ENCODE measurements at regions not wholly inside any gene's neighbourhood (a gene's known extent, or its start where the extent isn't known, plus 50 kb on each side); places are given as distances from the start of the nearest gene placed in this dataset.
"Not testable (repeated sequence)": the region's sequence is repeated elsewhere in the genome, so short reads cannot be mapped to it uniquely, and the experiment has no call there.

DNA sequence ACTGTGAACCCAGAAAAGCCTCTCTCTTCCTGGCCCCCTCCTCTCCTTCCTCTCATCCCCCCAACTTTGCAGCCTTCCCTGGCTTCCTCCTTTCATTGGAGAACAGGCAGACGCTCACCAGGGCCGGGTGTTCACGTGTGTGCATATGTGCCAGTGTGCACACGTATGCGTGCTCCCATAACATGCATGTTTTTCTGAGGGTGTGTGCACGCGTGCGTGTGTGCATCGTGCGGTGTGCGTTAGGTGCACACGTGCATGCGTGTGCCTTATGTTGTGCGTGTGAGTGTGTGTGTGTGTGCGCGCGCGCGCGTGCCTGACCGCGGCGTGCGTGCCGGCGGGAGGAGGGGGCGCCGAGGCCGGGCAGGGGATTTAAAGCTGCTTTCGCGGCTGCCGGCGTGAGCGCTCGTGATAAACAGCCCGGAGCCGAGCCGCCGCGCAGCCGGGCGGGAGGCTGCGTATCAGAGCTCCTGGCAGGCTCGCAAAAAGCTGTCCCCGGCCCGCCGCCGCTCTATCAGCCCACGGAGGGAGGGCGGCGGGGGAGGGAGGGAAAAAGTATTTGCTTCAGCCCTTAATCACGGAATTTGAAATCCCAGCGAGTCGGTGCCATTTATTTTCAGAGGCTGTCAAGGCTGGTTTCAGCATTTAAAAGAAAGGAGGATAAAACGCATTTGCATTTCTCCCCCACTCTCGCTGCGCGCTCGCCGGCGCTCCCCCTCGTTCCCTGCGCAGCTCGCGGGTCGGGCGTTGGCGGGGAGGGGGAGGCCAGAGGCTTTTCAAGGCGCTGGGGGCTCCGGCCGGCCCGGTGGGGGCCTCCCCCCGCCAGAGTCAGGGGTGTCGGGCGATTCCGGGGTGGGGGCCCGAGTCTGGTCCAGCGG is 183.9 kb downstream of the C9orf50 start:
- Histone ChIP-seq H3K27me3 (ENCODE audit: control insufficient read depth in 3 of 3, insufficient read depth in 3 of 3, low read length in 3 of 3) (peaks cover 10 to 23% (median 12%) of the 10 kb centered on the region in 3 donors), H3K27ac (ENCODE audit: low read depth, low read length) (peak overlapping the region; percentile 19), H3K9ac (ENCODE audit: low read depth in 1 of 3, low read length in 3 of 3) (peak overlapping the region; percentile 46 to 82 (median 57)), H3K4me1 (ENCODE audit: control insufficient read depth in 3 of 3, insufficient read depth in 3 of 3, low read length in 3 of 3) (peaks cover 18 to 30% (median 18%) of the 10 kb centered on the region in 3 donors), H3K9me3 (ENCODE audit: control insufficient read depth in 3 of 3, low read length in 3 of 3) (no peaks in the 10 kb centered on the region), H3K36me3 (ENCODE audit: control insufficient read depth in 3 of 3, insufficient read depth in 3 of 3, low read length in 3 of 3) (no peaks in the 10 kb centered on the region), H3K4me3 (ENCODE audit: low read length in 3 of 3) (peak overlapping the region; percentile 73 to 81 (median 74))

DNA sequence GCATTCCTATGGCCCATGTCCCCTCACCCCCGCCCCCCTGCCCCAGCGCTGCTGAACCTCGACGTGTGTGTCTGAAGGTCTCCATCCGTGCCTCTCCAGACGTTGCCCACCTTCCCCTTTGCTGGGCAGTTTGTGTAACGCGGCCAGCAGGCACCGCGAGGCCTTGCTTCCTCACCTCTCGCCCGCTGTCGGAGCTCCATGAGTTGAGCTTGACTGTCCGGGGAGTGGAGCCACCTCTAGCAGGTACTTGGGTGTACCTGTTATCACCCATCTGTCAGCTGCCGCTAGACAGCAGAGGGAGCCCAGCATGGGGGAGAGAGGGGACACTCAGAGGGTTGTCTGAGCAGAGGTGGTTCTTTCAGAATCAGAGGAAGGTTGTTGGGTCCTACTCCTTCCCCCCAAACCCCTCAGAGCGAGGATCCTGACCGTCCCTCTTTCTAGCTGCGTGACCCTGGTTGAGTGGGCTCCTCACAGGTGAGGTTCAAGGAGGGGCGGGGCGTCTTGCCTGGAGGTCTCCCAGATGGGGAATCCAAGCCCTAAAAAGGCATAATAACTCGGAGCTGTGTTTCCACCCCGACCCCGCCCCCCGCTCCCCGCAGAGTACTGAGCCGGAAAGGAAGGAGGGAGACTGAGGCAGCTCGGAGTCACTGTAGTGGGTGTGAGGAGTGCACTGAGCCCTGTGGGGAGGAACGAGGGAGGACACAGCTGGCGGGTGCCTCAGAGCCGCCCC is 184.7 kb downstream of the C9orf50 start:
- peaks cover 18 to 30% (median 18%) of the 10 kb centered on the region in 3 donors for H3K4me1 ChIP-seq (ENCODE audit: control insufficient read depth in 3 of 3, insufficient read depth in 3 of 3, low read length in 3 of 3)
- peak overlapping the region in 1 of 3 donors; percentile 82 for H3K9ac ChIP-seq (ENCODE audit: low read depth in 1 of 3, low read length in 3 of 3)
- no peaks in the 10 kb centered on the region for H3K36me3 ChIP-seq (ENCODE audit: control insufficient read depth in 3 of 3, insufficient read depth in 3 of 3, low read length in 3 of 3)
- H3K9me3 ChIP-seq (ENCODE audit: control insufficient read depth in 3 of 3, low read length in 3 of 3) = no peaks in the 10 kb centered on the region
- no peak overlapping the region for H3K27ac ChIP-seq (ENCODE audit: low read depth, low read length)
- H3K4me3 ChIP-seq (ENCODE audit: low read length in 3 of 3) = peak overlapping the region in 2 of 3 donors; percentile 74 to 81
- H3K27me3 ChIP-seq (ENCODE audit: control insufficient read depth in 3 of 3, insufficient read depth in 3 of 3, low read length in 3 of 3) = peaks cover 12 to 23% (median 12%) of the 10 kb centered on the region in 3 donors

DNA sequence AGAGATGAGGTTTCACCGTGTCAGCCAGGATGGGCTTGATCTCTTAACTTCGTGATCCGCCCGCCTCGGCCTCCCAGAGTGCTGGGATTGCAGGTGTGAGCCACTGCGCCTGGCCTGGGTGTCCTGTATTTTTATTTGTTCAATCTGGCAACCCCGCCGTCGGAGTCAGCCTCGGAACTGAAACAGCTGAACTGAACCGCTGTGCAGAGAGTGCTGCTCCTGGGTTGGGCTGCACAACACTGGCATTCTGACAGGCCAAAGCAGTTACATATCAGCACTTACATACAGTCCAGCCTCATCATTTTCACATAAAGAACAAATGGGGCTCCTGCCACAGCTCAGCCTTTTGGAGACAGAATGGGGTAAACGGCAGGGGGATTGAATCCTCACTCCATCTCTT is 185.6 kb downstream of the C9orf50 start:
- Histone ChIP-seq H3K27me3 (ENCODE audit: control insufficient read depth in 3 of 3, insufficient read depth in 3 of 3, low read length in 3 of 3) (peaks cover 12 to 23% (median 13%) of the 10 kb centered on the region in 3 donors), H3K27ac (ENCODE audit: low read depth, low read length) (no peak overlapping the region), H3K36me3 (ENCODE audit: control insufficient read depth in 3 of 3, insufficient read depth in 3 of 3, low read length in 3 of 3) (no peaks in the 10 kb centered on the region), H3K4me1 (ENCODE audit: control insufficient read depth in 3 of 3, insufficient read depth in 3 of 3, low read length in 3 of 3) (peaks cover 18 to 30% (median 18%) of the 10 kb centered on the region in 3 donors), H3K9ac (ENCODE audit: low read depth in 1 of 3, low read length in 3 of 3) (no peak overlapping the region), H3K4me3 (ENCODE audit: low read length in 3 of 3) (no peak overlapping the region), H3K9me3 (ENCODE audit: control insufficient read depth in 3 of 3, low read length in 3 of 3) (no peaks in the 10 kb centered on the region)

DNA sequence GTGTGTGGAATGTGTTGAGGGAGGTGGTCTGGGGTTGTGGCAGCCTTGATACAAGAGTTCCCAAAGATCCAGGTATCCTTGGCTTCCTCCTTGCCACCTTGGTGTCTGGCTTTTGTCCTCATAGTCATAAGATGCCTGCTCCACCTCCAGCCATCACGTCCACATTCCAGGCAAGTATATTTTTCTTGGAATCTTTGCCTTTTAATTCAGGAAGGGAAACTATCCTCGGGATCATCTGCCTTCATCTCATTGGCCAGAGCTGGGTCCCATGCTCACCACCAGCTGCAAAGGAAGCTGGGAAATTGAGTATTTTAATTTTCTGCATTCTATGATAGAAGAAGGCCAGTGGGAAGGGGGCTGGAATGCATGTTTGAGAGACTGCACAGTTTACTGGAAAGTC is 186.7 kb downstream of the C9orf50 start:
- Histone ChIP-seq H3K27me3 (ENCODE audit: control insufficient read depth in 3 of 3, insufficient read depth in 3 of 3, low read length in 3 of 3) (peaks cover 12 to 19% (median 13%) of the 10 kb centered on the region in 3 donors), H3K4me3 (ENCODE audit: low read length in 3 of 3) (no peak overlapping the region), H3K4me1 (ENCODE audit: control insufficient read depth in 3 of 3, insufficient read depth in 3 of 3, low read length in 3 of 3) (peaks cover 18 to 35% (median 24%) of the 10 kb centered on the region in 3 donors), H3K9ac (ENCODE audit: low read depth in 1 of 3, low read length in 3 of 3) (no peak overlapping the region), H3K36me3 (ENCODE audit: control insufficient read depth in 3 of 3, insufficient read depth in 3 of 3, low read length in 3 of 3) (no peaks in the 10 kb centered on the region), H3K27ac (ENCODE audit: low read depth, low read length) (no peak overlapping the region), H3K9me3 (ENCODE audit: control insufficient read depth in 3 of 3, low read length in 3 of 3) (no peaks in the 10 kb centered on the region)

DNA sequence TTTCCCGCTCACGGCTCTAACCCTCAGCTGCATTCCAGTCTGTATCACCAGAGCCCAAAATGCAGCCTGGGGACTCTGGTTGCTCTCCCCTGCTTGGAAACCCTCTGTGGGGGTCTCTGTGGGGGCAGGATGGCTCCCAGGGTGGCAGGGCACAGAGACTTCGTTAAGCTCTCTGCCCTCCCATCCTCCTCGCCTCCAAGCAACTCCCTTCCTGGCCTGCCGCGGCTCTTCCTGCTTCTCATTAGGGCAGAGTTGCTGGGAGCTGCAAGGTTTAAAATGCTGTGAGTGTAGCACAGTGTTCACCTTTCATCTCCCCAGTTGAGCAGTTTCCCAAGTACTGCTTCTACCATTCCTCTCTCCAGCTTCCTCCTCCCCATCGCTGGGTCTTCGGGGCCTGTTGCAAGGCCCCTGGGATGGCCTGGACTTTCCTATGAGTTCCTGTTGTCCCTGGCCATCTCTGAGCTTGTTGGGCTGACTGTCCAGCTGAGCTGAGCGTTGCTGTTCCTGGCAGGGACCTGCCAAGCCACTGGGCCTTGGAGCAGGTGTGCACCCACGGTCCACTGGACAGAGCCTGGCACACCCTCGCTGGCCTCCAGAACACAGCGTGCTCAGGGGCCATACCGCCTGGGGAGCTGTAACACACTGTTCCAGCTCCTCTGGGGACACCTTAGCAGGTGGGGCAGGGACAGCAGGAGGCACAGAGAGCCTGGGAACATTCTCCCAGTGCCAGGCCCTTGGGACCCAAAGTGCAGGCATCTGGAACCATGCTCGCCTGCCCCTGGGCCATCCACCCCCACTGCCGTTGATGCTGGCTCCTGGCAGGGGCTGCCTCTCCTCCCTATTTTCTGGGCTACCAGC is 188.4 kb downstream of the C9orf50 start:
- H3K36me3 ChIP-seq (ENCODE audit: control insufficient read depth in 3 of 3, insufficient read depth in 3 of 3, low read length in 3 of 3) = no peaks in the 10 kb centered on the region
- peaks cover 10 to 26% (median 17%) of the 10 kb centered on the region in 3 donors for H3K4me1 ChIP-seq (ENCODE audit: control insufficient read depth in 3 of 3, insufficient read depth in 3 of 3, low read length in 3 of 3)
- H3K9ac ChIP-seq (ENCODE audit: low read depth in 1 of 3, low read length in 3 of 3) = no peak overlapping the region
- no peaks in the 10 kb centered on the region for H3K9me3 ChIP-seq (ENCODE audit: control insufficient read depth in 3 of 3, low read length in 3 of 3)
- H3K27me3 ChIP-seq (ENCODE audit: control insufficient read depth in 3 of 3, insufficient read depth in 3 of 3, low read length in 3 of 3) = peaks cover 5 to 10% (median 10%) of the 10 kb centered on the region in 3 donors
- H3K4me3 ChIP-seq (ENCODE audit: low read length in 3 of 3) = no peak overlapping the region
- no peak overlapping the region for H3K27ac ChIP-seq (ENCODE audit: low read depth, low read length)

DNA sequence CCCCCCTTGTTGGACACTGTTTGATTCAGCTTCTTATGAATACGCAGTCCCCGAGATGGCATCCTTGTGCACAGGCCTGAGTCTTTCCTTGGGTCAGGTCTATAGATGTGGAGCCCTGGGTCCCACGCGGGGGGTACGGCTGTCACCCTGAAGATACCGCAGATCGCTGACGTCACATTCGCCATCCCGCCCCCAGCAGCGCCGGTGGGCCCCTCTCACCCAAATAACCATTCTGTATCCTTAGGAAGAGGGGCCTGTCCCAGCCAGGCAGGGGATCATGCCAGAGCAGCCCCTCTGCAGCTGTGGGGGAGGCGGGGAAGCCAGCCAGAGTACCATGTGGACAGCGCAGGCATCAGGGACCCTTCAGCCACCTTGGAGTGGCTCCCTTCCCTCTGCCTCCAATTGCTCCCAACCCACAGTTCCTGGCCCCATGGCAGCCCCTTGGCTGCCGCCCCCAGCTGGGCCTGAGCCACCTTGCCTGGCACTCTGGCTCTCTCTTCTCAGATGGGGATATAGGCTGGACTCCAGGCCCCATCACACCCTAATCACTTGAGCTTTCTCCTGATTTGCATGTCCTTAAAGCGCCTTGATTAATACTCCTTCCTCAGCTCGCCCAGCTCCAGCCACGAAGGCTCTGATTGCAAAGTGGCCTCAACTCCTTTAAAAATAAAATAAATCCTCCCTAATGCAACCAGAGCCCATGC is 189.8 kb downstream of the C9orf50 start:
- Histone ChIP-seq H3K36me3 (ENCODE audit: control insufficient read depth in 3 of 3, insufficient read depth in 3 of 3, low read length in 3 of 3) (no peaks in the 10 kb centered on the region), H3K4me1 (ENCODE audit: control insufficient read depth in 3 of 3, insufficient read depth in 3 of 3, low read length in 3 of 3) (peaks cover 4 to 20% (median 10%) of the 10 kb centered on the region in 3 donors), H3K27me3 (ENCODE audit: control insufficient read depth in 3 of 3, insufficient read depth in 3 of 3, low read length in 3 of 3) (peaks cover 0 to 4% (median 2%) of the 10 kb centered on the region in 3 donors), H3K9ac (ENCODE audit: low read depth in 1 of 3, low read length in 3 of 3) (no peak overlapping the region), H3K9me3 (ENCODE audit: control insufficient read depth in 3 of 3, low read length in 3 of 3) (no peaks in the 10 kb centered on the region), H3K4me3 (ENCODE audit: low read length in 3 of 3) (no peak overlapping the region), H3K27ac (ENCODE audit: low read depth, low read length) (no peak overlapping the region)

DNA sequence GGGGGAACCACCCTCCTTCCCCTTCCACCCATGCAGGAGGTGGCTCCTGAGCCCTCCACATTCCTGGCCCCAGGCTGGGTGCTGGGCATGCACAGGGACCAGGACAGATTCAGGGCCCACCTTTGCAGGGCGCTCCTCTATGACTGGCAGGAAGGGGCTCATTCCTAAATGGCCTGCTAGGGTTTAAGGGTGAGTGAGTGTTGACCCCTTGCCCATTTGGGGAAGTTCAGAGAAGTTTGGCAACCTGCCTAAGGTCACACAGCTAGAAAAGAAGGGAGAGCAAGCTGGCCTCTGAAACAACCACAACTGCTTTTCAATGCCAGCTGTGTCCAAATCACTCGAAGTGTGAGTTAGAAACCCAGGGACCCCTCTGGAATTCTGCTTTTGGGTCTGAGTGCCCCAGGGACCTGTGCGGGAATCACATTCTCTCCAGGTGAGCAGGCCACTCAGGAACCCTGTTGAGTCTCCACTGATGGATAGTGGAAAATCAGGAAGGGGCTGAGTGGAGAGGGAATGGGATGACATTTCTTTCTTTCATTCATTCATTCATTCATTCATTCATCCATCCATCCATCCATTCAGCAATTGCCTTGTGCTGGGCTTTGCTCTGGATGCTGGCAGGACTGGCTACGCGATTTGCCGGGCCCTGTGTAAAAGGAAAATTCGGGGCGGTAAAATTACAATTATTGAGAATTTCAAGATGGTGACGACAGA is 191.9 kb downstream of the C9orf50 start:
- Histone ChIP-seq H3K4me3 (ENCODE audit: low read length in 3 of 3) (no peak overlapping the region), H3K27ac (ENCODE audit: low read depth, low read length) (no peak overlapping the region), H3K9ac (ENCODE audit: low read depth in 1 of 3, low read length in 3 of 3) (no peak overlapping the region), H3K9me3 (ENCODE audit: control insufficient read depth in 3 of 3, low read length in 3 of 3) (no peaks in the 10 kb centered on the region), H3K36me3 (ENCODE audit: control insufficient read depth in 3 of 3, insufficient read depth in 3 of 3, low read length in 3 of 3) (no peaks in the 10 kb centered on the region), H3K27me3 (ENCODE audit: control insufficient read depth in 3 of 3, insufficient read depth in 3 of 3, low read length in 3 of 3) (peaks cover 0 to 4% (median 0%) of the 10 kb centered on the region in 3 donors), H3K4me1 (ENCODE audit: control insufficient read depth in 3 of 3, insufficient read depth in 3 of 3, low read length in 3 of 3) (peaks cover 0 to 13% (median 10%) of the 10 kb centered on the region in 3 donors)

DNA sequence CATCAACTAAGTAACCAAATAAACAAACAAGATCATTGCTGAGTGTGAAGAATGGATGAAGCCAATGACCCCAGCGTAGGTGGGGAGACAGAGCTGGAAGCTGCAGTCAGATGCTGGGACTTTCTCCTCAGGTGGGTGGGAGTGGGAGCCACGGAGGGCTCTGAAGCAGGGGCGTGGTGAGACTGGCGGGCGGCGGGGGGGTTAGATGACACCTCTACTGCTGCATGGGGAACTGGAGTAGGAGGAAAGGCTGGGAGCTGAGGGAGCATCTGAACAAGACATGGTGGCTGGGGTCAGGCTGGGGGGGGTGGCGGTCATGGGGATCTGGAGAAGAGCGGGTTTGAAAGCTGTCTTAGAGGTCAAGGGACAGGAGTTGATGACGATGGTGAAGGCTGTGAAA is 193.8 kb downstream of the C9orf50 start:
- H3K27me3 ChIP-seq (ENCODE audit: control insufficient read depth in 3 of 3, insufficient read depth in 3 of 3, low read length in 3 of 3) = peaks cover 0 to 4% (median 0%) of the 10 kb centered on the region in 3 donors
- H3K9ac ChIP-seq (ENCODE audit: low read depth in 1 of 3, low read length in 3 of 3) = no peak overlapping the region
- no peaks in the 10 kb centered on the region for H3K9me3 ChIP-seq (ENCODE audit: control insufficient read depth in 3 of 3, low read length in 3 of 3)
- H3K36me3 ChIP-seq (ENCODE audit: control insufficient read depth in 3 of 3, insufficient read depth in 3 of 3, low read length in 3 of 3) = no peaks in the 10 kb centered on the region
- no peak overlapping the region for H3K27ac ChIP-seq (ENCODE audit: low read depth, low read length)
- H3K4me3 ChIP-seq (ENCODE audit: low read length in 3 of 3) = no peak overlapping the region
- peaks cover 0 to 6% (median 6%) of the 10 kb centered on the region in 3 donors for H3K4me1 ChIP-seq (ENCODE audit: control insufficient read depth in 3 of 3, insufficient read depth in 3 of 3, low read length in 3 of 3)

DNA sequence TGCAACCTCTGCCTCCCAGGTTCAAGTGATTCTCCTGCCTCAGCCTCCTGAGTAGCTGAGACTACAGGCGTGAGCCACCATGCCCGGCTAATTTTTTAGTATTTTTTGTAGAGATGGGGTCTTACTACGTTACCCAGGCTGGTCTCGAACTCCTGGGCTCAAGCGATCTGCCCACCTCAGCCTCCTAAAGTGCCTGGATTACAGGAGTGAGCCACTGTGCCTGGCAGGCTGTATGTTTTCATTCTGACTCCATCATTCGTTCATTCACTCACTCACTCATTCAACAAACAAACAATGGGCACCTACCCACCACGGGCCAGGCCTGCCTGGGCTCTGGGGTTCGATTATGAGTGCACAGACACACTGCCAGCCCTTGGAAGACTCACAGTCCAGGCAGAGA is 197.1 kb downstream of the C9orf50 start:
- H3K9me3 ChIP-seq (ENCODE audit: control insufficient read depth in 3 of 3, low read length in 3 of 3); H3K36me3 ChIP-seq (ENCODE audit: control insufficient read depth in 3 of 3, insufficient read depth in 3 of 3, low read length in 3 of 3); H3K27me3 ChIP-seq (ENCODE audit: control insufficient read depth in 3 of 3, insufficient read depth in 3 of 3, low read length in 3 of 3); H3K27ac ChIP-seq (ENCODE audit: low read depth, low read length); H3K9ac ChIP-seq (ENCODE audit: low read depth in 1 of 3, low read length in 3 of 3); H3K4me1 ChIP-seq (ENCODE audit: control insufficient read depth in 3 of 3, insufficient read depth in 3 of 3, low read length in 3 of 3); H3K4me3 ChIP-seq (ENCODE audit: low read length in 3 of 3): not testable (repeated sequence)

All from skeletal muscle tissue (tissue), 3 donors.